Neural cell (in vitro differentiated cells): ENCODE measurements at regions not wholly inside any gene's neighbourhood (a gene's known extent, or its start where the extent isn't known, plus 50 kb on each side); places are given as distances from the start of the nearest gene placed in this dataset.

Source experiments
- H2AFZ ChIP-seq: fragments of 200-600, 300-800 bp; sonication (generic), shearing (Covaris generic); 2 replicates; pipeline ENCODE4 v1.6.0; 2014; ENCODE audit warnings: low read depth, mild to moderate bottlenecking, antibody characterized with exemption, low read length, moderate library complexity
- H3F3A ChIP-seq: fragments of 200-600 bp; shearing (Covaris generic); 2 replicates; pipeline ENCODE4 v1.6.1; 2016; ENCODE audit warnings: mild to moderate bottlenecking, moderate library complexity, mixed read lengths, antibody characterized with exemption, low read length; ENCODE audit not compliant: insufficient read depth, poor library complexity, severe bottlenecking
- H3K27ac ChIP-seq: fragments of 200-600, 300-800 bp; sonication (generic), shearing (Covaris generic); 2 replicates; pipeline ENCODE4 v1.5.1; 2014; ENCODE audit warnings: mild to moderate bottlenecking, low read length, moderate library complexity
- H3K27me3 ChIP-seq: fragments of 300-800, 200-600 bp; sonication (generic), shearing (Covaris generic); 2 replicates; pipeline ENCODE4 v1.6.0; 2014; ENCODE audit warnings: mild to moderate bottlenecking, low read depth, low read length, moderate library complexity; ENCODE audit not compliant: insufficient read depth
- H3K36me3 ChIP-seq: fragments of 300-800, 200-600 bp; sonication (generic), shearing (Covaris generic); 2 replicates; pipeline ENCODE4 v1.5.1; 2014; ENCODE audit warnings: mild to moderate bottlenecking, antibody characterized with exemption, low read length, moderate library complexity; ENCODE audit not compliant: insufficient read depth
- H3K4me2 ChIP-seq: fragments of 300-800, 200-600 bp; sonication (generic), shearing (Covaris generic); 2 replicates; pipeline ENCODE4 v1.6.0; 2014; ENCODE audit warnings: mild to moderate bottlenecking, low read length
- H3K4me3 ChIP-seq: fragments of 300-800, 200-600 bp; sonication (generic), shearing (Covaris generic); 2 replicates; pipeline ENCODE4 v1.5.1; 2014; ENCODE audit warnings: mild to moderate bottlenecking, low read length, moderate library complexity
- H3K79me2 ChIP-seq: fragments of 200-600 bp; shearing (Covaris generic); replicated peaks from 2 replicates; pipeline ENCODE4 v1.6.0; 2014; ENCODE audit warnings: mild to moderate bottlenecking, low read length, moderate library complexity; ENCODE audit not compliant: insufficient read depth
- H3K9ac ChIP-seq: fragments of 300-800, 200-600 bp; sonication (generic), shearing (Covaris generic); 2 replicates; pipeline ENCODE4 v1.6.1; 2016; ENCODE audit warnings: mild to moderate bottlenecking, low read length, mixed read lengths
- H3K9me2 ChIP-seq: fragments of 200-600 bp; shearing (Covaris generic); 2 replicates; pipeline ENCODE4 v1.6.1; 2016; ENCODE audit warnings: mild to moderate bottlenecking, low read length, mixed read lengths; ENCODE audit not compliant: insufficient read depth
- H3K9me3 ChIP-seq: fragments of 200-600, 300-800 bp; sonication (generic), shearing (Covaris generic); 2 replicates; pipeline ENCODE4 v1.6.1; 2016; ENCODE audit warnings: mild to moderate bottlenecking, mixed run types, low read length, moderate library complexity, mixed read lengths
- H4K20me1 ChIP-seq: fragments of 200-600 bp; shearing (Covaris generic); 2 replicates; pipeline ENCODE4 v1.6.1; 2016; ENCODE audit warnings: mild to moderate bottlenecking, mixed run types; ENCODE audit not compliant: insufficient read depth
- EP300 ChIP-seq: fragments of 450-650 bp; conservative IDR thresholded peaks from 2 replicates; pipeline ENCODE4 v1.6.1; 2014; ENCODE audit warnings: antibody characterized with exemption, mild to moderate bottlenecking, moderate library complexity; ENCODE audit not compliant: poor library complexity, severe bottlenecking
- EZH2 ChIP-seq: fragments of 200-600, 300-800 bp; shearing (Covaris generic), sonication (generic); IDR thresholded peaks from 2 replicates; pipeline ENCODE4 v1.6.1; 2014; ENCODE audit warnings: antibody characterized with exemption, low read length, borderline replicate concordance, mild to moderate bottlenecking; ENCODE audit not compliant: insufficient read depth, poor library complexity, severe bottlenecking
- MXI1 ChIP-seq: fragments of 450-650 bp; conservative IDR thresholded peaks from 2 replicates; pipeline ENCODE4 v1.6.1; 2014; ENCODE audit warnings: antibody characterized with exemption, mild to moderate bottlenecking; ENCODE audit not compliant: poor library complexity, severe bottlenecking
- RAD21 ChIP-seq: fragments of 450-650 bp; conservative IDR thresholded peaks from 2 replicates; pipeline ENCODE4 v1.6.1; 2014; ENCODE audit warnings: antibody characterized with exemption, mild to moderate bottlenecking, moderate library complexity
- SMC3 ChIP-seq: fragments of 450-650 bp; conservative IDR thresholded peaks from 2 replicates; pipeline ENCODE4 v1.6.1; 2014; ENCODE audit warnings: antibody characterized with exemption, mild to moderate bottlenecking, moderate library complexity; ENCODE audit not compliant: poor library complexity
- TAF1 ChIP-seq: IDR thresholded peaks from 2 replicates; pipeline ENCODE4 v1.6.1; 2012; ENCODE audit warnings: low read depth
- TF ChIP-seq, protein P1 (sequence below): fragments of 450-650 bp; IDR thresholded peaks from 2 replicates; pipeline ENCODE4 v1.5.1; 2014; ENCODE audit warnings: antibody characterized with exemption, mild to moderate bottlenecking, moderate library complexity; ENCODE audit not compliant: poor library complexity, severe bottlenecking

GRCh38 chr1:192045131-192045530, 113.1 kb upstream of the RGS18 start:
- Histone ChIP-seq H3K27ac (no peak overlapping the region), H4K20me1 (no peaks in the 10 kb centered on the region), H3F3A (no peaks in the 10 kb centered on the region), H3K4me3 (no peak overlapping the region), H3K27me3 (no peaks in the 10 kb centered on the region), H3K9ac (no peak overlapping the region), H3K4me2 (no peak overlapping the region), H2AFZ (no peak overlapping the region), H3K79me2 (no peaks in the 10 kb centered on the region), H3K9me2 (no peaks in the 10 kb centered on the region), H3K9me3 (no peaks in the 10 kb centered on the region), H3K36me3 (no peaks in the 10 kb centered on the region)
- no peak for TF ChIP-seq EZH2
- TF ChIP-seq EP300 = peak; percentile 43
- TF ChIP-seq, protein P1, sequence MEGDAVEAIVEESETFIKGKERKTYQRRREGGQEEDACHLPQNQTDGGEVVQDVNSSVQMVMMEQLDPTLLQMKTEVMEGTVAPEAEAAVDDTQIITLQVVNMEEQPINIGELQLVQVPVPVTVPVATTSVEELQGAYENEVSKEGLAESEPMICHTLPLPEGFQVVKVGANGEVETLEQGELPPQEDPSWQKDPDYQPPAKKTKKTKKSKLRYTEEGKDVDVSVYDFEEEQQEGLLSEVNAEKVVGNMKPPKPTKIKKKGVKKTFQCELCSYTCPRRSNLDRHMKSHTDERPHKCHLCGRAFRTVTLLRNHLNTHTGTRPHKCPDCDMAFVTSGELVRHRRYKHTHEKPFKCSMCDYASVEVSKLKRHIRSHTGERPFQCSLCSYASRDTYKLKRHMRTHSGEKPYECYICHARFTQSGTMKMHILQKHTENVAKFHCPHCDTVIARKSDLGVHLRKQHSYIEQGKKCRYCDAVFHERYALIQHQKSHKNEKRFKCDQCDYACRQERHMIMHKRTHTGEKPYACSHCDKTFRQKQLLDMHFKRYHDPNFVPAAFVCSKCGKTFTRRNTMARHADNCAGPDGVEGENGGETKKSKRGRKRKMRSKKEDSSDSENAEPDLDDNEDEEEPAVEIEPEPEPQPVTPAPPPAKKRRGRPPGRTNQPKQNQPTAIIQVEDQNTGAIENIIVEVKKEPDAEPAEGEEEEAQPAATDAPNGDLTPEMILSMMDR = no peak
- no peak for TF ChIP-seq SMC3
- TF ChIP-seq RAD21 = no peak
- no peak for TF ChIP-seq MXI1
- TF ChIP-seq TAF1 = no peak

DNA sequence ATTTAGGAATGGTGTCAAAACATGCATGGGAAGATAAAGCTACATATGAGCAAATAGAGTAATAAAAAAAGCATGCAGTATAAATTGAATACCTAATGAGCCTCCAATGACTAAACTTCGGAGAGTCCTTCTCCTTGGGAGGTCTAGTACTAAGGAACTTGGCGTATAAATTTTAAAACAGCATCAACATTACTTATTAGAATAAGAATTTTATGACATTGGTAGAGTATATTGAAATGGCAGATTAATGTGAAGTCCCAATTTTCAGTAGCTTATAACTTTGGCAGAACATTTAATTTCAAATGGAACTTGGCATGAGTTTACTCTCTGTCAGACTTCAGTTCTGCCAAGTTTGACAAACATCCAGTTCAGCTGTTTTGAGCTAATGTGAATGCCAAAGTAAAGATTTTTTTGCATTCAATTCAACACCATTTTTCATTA, 104.7 kb upstream of the RGS18 start:
- Histone ChIP-seq H3K36me3 (no peaks in the 10 kb centered on the region), H3K9ac (no peak overlapping the region), H3F3A (no peaks in the 10 kb centered on the region)

DNA sequence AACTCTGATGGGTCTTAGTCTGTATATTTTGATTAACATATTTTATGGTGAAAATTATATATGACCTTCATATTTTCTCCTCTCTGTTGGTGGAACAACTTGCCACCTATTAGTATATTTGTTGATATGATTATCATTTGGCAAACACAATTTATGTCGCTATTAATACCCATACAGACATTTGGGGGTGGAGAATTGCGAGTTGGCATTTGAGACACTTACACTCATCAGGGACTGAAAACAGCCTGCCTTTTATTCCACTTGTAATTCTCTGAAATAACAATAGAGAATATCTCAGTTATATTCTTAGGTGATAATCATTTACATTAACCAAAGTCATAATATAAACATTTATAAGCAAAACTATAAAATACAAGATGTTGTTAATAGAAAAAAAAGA, 100.5 kb upstream of the RGS18 start:
- Histone ChIP-seq H3K4me2 (no peak overlapping the region), H3K27me3 (no peaks in the 10 kb centered on the region), H3K79me2 (no peaks in the 10 kb centered on the region), H3K36me3 (no peaks in the 10 kb centered on the region), H3F3A (no peaks in the 10 kb centered on the region), H4K20me1 (no peaks in the 10 kb centered on the region), H3K9me3 (no peaks in the 10 kb centered on the region), H3K4me3 (no peak overlapping the region), H3K27ac (no peak overlapping the region), H3K9ac (no peak overlapping the region), H2AFZ (no peak overlapping the region), H3K9me2 (no peaks in the 10 kb centered on the region)
- TF ChIP-seq, protein P1 = no peak
- TF ChIP-seq TAF1 = no peak
- TF ChIP-seq SMC3 = no peak
- TF ChIP-seq EZH2 = no peak
- TF ChIP-seq RAD21 = no peak

More for the DNA sequence above, 104.7 kb upstream of the RGS18 start:
- no peak for TF ChIP-seq TAF1
- TF ChIP-seq EP300 = no peak
- no peaks in the 10 kb centered on the region for H3K9me2 ChIP-seq
- no peaks in the 10 kb centered on the region for H3K79me2 ChIP-seq
- no peak overlapping the region for H2AFZ ChIP-seq
- no peaks in the 10 kb centered on the region for H3K27me3 ChIP-seq
- H3K9me3 ChIP-seq = no peaks in the 10 kb centered on the region
- no peak overlapping the region for H3K4me2 ChIP-seq
- no peaks in the 10 kb centered on the region for H4K20me1 ChIP-seq
- no peak overlapping the region for H3K27ac ChIP-seq
- H3K4me3 ChIP-seq = no peak overlapping the region
